Right lobe of liver (tissue), 6 donors: ENCODE measurements at regions not wholly inside any gene's neighbourhood (a gene's known extent, or its start where the extent isn't known, plus 50 kb on each side); places are given as distances from the start of the nearest gene placed in this dataset.

Source experiments
- ATAC-seq, 4 donors: fragments of 200-7000 bp; cut with Tn5 transposase; one replicate each; pipeline ENCODE4 v1.9.1; 2020; ENCODE audit warnings: mild to moderate bottlenecking in 4 of 4, moderate library complexity in 4 of 4
- DNase-seq, 3 donors: peaks; one replicate each; pipeline ENCODE4 v3.0.0-alpha.2; 2020
- H3K27ac ChIP-seq, 3 donors: fragments of 200-600 bp; one replicate each; pipeline ENCODE4 v1.8.0; 2022
- H3K27me3 ChIP-seq, 2 donors: fragments of 200-600 bp; one replicate each; pipeline ENCODE4 v1.8.0; 2022
- H3K36me3 ChIP-seq, 4 donors: fragments of 200-600 bp; sonication (generic) in 1 of 4; one replicate each; pipeline versions ENCODE4 v1.5.1 to v1.8.0; 2017 to 2022; ENCODE audit warnings: control low read depth in 1 of 4
- H3K4me1 ChIP-seq, 4 donors: fragments of 200-600 bp; sonication (generic) in 1 of 4; one replicate each; pipeline versions ENCODE4 v1.5.1 to v1.8.0; 2017 to 2022; ENCODE audit warnings: control low read depth in 1 of 4
- H3K4me3 ChIP-seq, 3 donors: fragments of 200-600 bp; one replicate each; pipeline ENCODE4 v1.8.0; 2022
- H3K9me3 ChIP-seq, 4 donors: fragments of 200-600 bp; sonication (generic) in 1 of 4; one replicate each; pipeline versions ENCODE4 v1.5.1 to v1.8.0; 2017 to 2022; ENCODE audit warnings: control low read depth in 1 of 4
- POLR2A ChIP-seq: fragments of 450-650 bp; IDR thresholded peaks from one replicate; pipeline ENCODE4 v1.6.1; 2017; ENCODE audit warnings: antibody characterized with exemption, mild to moderate bottlenecking
- WGBS: methylation state at CpG from one replicate; pipeline ENCODE4 v1.1.6; 2018; ENCODE audit warnings: low coverage, low lambda C conversion rate; ENCODE audit not compliant: insufficient coverage; ENCODE audit errors: missing lambda C conversion rate; 5-methylcytosine and 5-hydroxymethylcytosine counted together
- intact Hi-C, 2 donors: fragments of 100-400 bp; cut with DNase I; formaldehyde crosslinking; loops; one replicate each; pipeline versions ENCODE4 v1.11.2 to v1.14.1; 2022
- TF ChIP-seq, protein P1 (sequence below), 4 donors: fragments of 200-600 bp in 3 of 4; fragments of 450-650 bp in 1 of 4; IDR thresholded peaks; one replicate each; pipeline versions ENCODE4 v1.5.1 to v1.8.0; 2016 to 2022; ENCODE audit warnings: antibody characterized with exemption in 4 of 4, mild to moderate bottlenecking in 2 of 4
- donor health status: DM: no; HTN: yes; CAD: no.
- donor health status: DM: no; HTN: no; CAD: no.
- donor health status: DM: no; HTN: no; CAD: no.
- donor health status: DM: no; HTN: yes; CAD: no.
- donor health status: DM: no; HTN: yes; CAD: no.

DNA sequence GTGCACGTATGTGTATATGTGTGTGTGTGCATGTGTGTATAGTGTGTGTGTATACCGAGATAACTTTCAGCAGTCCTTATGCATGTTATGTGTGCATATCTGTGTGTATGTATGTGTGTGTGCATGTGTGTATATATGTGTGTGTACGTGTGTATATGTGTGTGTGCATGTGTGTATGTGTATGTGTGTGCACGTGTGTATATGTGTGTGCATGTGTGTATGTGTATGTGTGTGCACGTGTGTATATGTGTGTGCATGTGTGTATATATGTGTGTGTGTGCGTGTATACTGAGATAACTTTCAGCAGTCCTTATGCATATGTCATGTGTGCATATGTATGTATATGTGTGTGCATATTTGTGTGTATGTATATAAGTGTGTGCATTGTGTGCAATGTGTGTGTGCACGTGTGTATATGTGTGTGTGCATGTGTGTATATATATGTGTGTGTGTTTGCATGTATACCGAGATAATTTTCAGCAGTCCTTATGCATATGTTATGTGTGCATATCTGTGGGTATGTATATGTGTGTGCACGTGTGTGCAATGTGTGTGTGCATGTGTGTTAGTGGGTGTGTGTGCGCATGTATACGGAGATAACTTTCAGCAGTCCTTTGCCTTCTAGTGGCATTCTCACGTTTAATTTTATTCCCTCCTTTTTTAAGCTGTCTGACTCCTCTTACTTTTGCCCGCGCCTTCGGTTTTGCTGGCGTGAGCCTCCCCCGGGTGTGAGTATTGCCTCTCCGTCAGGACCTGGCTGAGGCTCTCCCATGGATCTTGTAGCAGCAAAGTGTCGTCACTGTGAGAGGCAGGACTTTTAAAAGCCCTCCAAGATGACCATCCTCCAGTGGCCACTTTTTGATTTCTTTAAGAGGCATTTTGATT, 99.6 kb upstream of the SHOX start:
- DNase-seq, result no peak
- no peak overlapping the region for H3K4me3 ChIP-seq
- TF ChIP-seq, protein P1, sequence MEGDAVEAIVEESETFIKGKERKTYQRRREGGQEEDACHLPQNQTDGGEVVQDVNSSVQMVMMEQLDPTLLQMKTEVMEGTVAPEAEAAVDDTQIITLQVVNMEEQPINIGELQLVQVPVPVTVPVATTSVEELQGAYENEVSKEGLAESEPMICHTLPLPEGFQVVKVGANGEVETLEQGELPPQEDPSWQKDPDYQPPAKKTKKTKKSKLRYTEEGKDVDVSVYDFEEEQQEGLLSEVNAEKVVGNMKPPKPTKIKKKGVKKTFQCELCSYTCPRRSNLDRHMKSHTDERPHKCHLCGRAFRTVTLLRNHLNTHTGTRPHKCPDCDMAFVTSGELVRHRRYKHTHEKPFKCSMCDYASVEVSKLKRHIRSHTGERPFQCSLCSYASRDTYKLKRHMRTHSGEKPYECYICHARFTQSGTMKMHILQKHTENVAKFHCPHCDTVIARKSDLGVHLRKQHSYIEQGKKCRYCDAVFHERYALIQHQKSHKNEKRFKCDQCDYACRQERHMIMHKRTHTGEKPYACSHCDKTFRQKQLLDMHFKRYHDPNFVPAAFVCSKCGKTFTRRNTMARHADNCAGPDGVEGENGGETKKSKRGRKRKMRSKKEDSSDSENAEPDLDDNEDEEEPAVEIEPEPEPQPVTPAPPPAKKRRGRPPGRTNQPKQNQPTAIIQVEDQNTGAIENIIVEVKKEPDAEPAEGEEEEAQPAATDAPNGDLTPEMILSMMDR (IDR thresholded peaks at IDR 0.05), result no peak
- no peak for TF ChIP-seq POLR2A
- intact Hi-C loops, result no loop called here
- no peaks in the 10 kb centered on the region for H3K4me1 ChIP-seq
- H3K27me3 ChIP-seq, result no peaks in the 10 kb centered on the region
- WGBS, result 44% methylated on average over 19 of the region's 19 CpGs
- H3K9me3 ChIP-seq, result no peaks in the 10 kb centered on the region
- no peak for ATAC-seq
- no peak overlapping the region for H3K27ac ChIP-seq
- no peaks in the 10 kb centered on the region for H3K36me3 ChIP-seq

- intact Hi-C loops, result no loop called here
- TF ChIP-seq, protein P1 (IDR thresholded peaks at IDR 0.05), result no peak
- no peak for TF ChIP-seq POLR2A
- no peak overlapping the region for H3K4me3 ChIP-seq
- H3K27me3 ChIP-seq, result no peaks in the 10 kb centered on the region
- DNase-seq, result no peak
- H3K4me1 ChIP-seq, result no peaks in the 10 kb centered on the region
- ATAC-seq, result no peak
- H3K27ac ChIP-seq, result no peak overlapping the region
- H3K36me3 ChIP-seq, result no peaks in the 10 kb centered on the region
- WGBS, result 6% methylated on average over 6 of the region's 6 CpGs
- H3K9me3 ChIP-seq, result no peaks in the 10 kb centered on the region
Observed at GRCh38 chrX:531611-531936, 99.0 kb upstream of the SHOX start.

DNA sequence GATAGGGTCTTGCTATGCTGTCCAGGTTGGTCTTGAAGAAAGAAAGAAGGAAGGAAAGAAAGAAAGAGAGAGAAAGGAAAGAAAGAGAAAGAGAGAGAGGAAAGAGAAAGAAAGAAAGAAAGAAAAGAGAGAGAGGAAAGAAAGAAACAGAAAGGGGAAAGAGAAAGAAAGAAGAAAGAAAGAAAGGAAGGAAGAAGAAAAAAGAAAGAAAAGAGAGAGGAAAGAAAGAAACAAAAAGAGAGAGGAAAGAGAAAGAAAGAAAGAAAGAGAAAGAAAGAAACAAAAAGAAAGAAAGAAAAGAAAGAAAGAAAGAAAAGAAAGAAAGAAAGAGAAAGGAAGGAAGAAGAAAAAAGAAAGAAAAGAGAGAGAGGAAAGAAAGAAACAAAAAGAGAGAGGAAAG, 95.8 kb upstream of the SHOX start:
- Histone ChIP-seq H3K27me3 (no peaks in the 10 kb centered on the region), H3K4me1 (no peaks in the 10 kb centered on the region), H3K4me3 (no peak overlapping the region), H3K27ac (no peak overlapping the region), H3K9me3 (no peaks in the 10 kb centered on the region), H3K36me3 (no peaks in the 10 kb centered on the region)
- ATAC-seq, result no peak
- DNase-seq, result no peak
- TF ChIP-seq, protein P1 (IDR thresholded peaks at IDR 0.05), result no peak
- no peak for TF ChIP-seq POLR2A
- intact Hi-C loops, result no loop called here

- DNase-seq (no peak), ATAC-seq (no peak)
- Histone ChIP-seq H3K36me3 (no peaks in the 10 kb centered on the region), H3K27ac (no peak overlapping the region), H3K4me3 (no peak overlapping the region), H3K9me3 (no peaks in the 10 kb centered on the region), H3K27me3 (no peaks in the 10 kb centered on the region), H3K4me1 (no peaks in the 10 kb centered on the region)
- intact Hi-C loops, result no loop called here
- WGBS, result 89% methylated on average over 13 of the region's 19 CpGs
- TF ChIP-seq, protein P1 (IDR thresholded peaks at IDR 0.05), result no peak
- TF ChIP-seq POLR2A, result no peak
Observed at GRCh38 chrX:536616-537015, 94.0 kb upstream of the SHOX start.
